Pancreas (tissue), 10 donors: ENCODE measurements at regions not wholly inside any gene's neighbourhood (a gene's known extent, or its start where the extent isn't known, plus 50 kb on each side); places are given as distances from the start of the nearest gene placed in this dataset.

ENCODE experiments used
- ATAC-seq, 4 donors: fragments of 200-7000 bp; cut with Tn5 transposase; one replicate each; pipeline versions ENCODE4 v1.8.0 to v1.9.1; 2020; ENCODE audit warnings: mild to moderate bottlenecking in 4 of 4, moderate library complexity in 4 of 4
- DNase-seq, 6 donors: peaks; one replicate each; pipeline ENCODE4 v3.0.0-alpha.2; 2020
- FAIRE-seq: peaks from 2 replicates; lab custom pipeline; 2012; peaks lifted over from hg19 to GRCh38; lab: Jason Lieb, UNC
- H3K27ac ChIP-seq, 4 donors: fragments of 200-600 bp; sonication (generic); 1 replicate in 3 of 4; 2 replicates in 1 of 4; pipeline versions ENCODE4 v1.5.0 to v1.8.0; 2020
- H3K27me3 ChIP-seq, 4 donors: fragments of 200-600 bp; one replicate each; pipeline ENCODE4 v1.8.0; 2021
- H3K36me3 ChIP-seq, 3 donors: fragments of 200-600 bp; sonication (generic) in 1 of 3; one replicate each; pipeline versions ENCODE4 v1.5.0 to v1.8.0; 2020 to 2021
- H3K4me1 ChIP-seq, 3 donors: fragments of 200-600 bp; one replicate each; pipeline ENCODE4 v1.8.0; 2021
- H3K4me3 ChIP-seq, 4 donors: fragments of 200-600 bp; sonication (generic) in 2 of 4; one replicate each; pipeline versions ENCODE4 v1.5.0 to v1.8.0; 2020 to 2021
- H3K9me3 ChIP-seq, 4 donors: fragments of 200-600 bp; one replicate each; pipeline ENCODE4 v1.8.0; 2021
- WGBS, 2 donors: extraction: QIAGEN DNeasy Blood & Tissue Kit; methylation state at CpG; one replicate each; pipeline ENCODE4 v1.1.7; 2013; 5-methylcytosine and 5-hydroxymethylcytosine counted together
- intact Hi-C, 3 donors: fragments of 100-400 bp; cut with DNase I; formaldehyde crosslinking; loops; one replicate each; pipeline versions ENCODE4 v1.11.1 to v1.14.2; 2022
- TF ChIP-seq, protein P1 (sequence below), 4 donors: fragments of 200-600 bp; sonication (generic) in 3 of 4; IDR thresholded peaks; one replicate each; pipeline versions ENCODE4 v1.5.0 to v1.8.0; 2021; ENCODE audit warnings: antibody characterized with exemption in 4 of 4
- donor health status: healthy with polysubstance abuse.
- donor health status: DM: no; HTN: no; CAD: no; lungs with moderate emphysema.
- donor health status: DM: no; HTN: no; CAD: no.
- donor health status: control.
- donor health status: control.
- donor health status: Bipolar disorder and iron deficiency.
- donor health status: DM: yes; HTN: yes; CAD: no.
- donor health status: DM: no; HTN: no; CAD: no.
- donor health status: DM: no; HTN: no; CAD: no.
- donor health status: DM: yes; HTN: yes; CAD: no.

DNA sequence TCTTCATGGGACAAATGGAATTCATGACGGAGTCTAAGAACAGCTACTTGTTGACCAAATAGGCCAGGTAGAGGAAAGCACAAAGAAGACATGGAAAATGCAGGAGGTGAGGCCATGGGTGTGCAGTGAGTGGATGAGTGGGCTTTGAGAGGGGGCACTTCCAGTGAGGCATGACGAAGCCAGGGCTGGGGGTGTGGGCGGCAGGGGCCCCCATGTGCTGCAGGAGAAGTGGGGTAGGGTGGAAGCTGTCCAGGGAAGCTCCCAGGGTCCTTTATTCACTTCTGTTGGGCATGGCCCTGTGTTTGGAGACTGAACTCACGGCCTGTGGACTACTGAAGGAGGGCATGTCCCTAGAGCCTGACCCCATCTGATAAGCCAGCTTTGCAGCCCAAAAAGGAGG, 127.6 kb upstream of the SLC25A48 start:
- 92 to 93% methylated on average over 4 of the region's 4 CpGs for WGBS, 2 donors
- no peaks in the 10 kb centered on the region for H3K36me3 ChIP-seq
- no peak for DNase-seq
- TF ChIP-seq, protein P1, sequence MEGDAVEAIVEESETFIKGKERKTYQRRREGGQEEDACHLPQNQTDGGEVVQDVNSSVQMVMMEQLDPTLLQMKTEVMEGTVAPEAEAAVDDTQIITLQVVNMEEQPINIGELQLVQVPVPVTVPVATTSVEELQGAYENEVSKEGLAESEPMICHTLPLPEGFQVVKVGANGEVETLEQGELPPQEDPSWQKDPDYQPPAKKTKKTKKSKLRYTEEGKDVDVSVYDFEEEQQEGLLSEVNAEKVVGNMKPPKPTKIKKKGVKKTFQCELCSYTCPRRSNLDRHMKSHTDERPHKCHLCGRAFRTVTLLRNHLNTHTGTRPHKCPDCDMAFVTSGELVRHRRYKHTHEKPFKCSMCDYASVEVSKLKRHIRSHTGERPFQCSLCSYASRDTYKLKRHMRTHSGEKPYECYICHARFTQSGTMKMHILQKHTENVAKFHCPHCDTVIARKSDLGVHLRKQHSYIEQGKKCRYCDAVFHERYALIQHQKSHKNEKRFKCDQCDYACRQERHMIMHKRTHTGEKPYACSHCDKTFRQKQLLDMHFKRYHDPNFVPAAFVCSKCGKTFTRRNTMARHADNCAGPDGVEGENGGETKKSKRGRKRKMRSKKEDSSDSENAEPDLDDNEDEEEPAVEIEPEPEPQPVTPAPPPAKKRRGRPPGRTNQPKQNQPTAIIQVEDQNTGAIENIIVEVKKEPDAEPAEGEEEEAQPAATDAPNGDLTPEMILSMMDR (IDR thresholded peaks at IDR 0.05) = no peak
- intact Hi-C loops = no loop called here
- ATAC-seq = no peak
- peaks cover 0 to 5% (median 4%) of the 10 kb centered on the region in 3 donors for H3K4me1 ChIP-seq
- no peak overlapping the region for H3K27ac ChIP-seq
- H3K4me3 ChIP-seq = no peak overlapping the region
- H3K9me3 ChIP-seq = no peaks in the 10 kb centered on the region
- no peak for FAIRE-seq
- H3K27me3 ChIP-seq = no peaks in the 10 kb centered on the region

DNA sequence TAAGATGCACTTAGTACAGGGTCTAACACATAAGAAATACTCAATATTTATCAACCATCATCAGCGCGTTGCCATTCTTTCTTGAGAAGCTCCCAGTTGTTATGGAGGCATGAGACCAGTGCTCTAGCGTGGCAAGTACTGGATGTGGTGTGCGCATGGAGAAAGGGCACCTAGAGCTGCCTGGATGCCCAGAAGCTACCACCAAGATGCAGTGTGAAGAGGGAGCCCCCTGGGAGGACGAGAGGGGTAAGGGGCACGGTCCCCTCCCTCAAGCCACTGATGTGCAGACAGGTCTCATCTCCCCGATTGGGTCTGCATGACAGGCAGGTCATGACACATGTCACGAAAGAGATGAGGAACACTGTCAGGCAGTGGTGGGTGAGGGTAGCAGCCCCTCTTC, 127.7 kb upstream of the CXCL14 start:
- H3K4me3 ChIP-seq = no peak overlapping the region
- no peak for FAIRE-seq
- peaks cover 0 to 5% (median 4%) of the 10 kb centered on the region in 3 donors for H3K4me1 ChIP-seq
- H3K36me3 ChIP-seq = no peaks in the 10 kb centered on the region
- H3K27ac ChIP-seq = no peak overlapping the region
- intact Hi-C loops = no loop called here
- TF ChIP-seq, protein P1 (IDR thresholded peaks at IDR 0.05) = no peak
- 93 to 94% methylated on average over 8 of the region's 8 CpGs for WGBS, 2 donors
- H3K9me3 ChIP-seq = no peaks in the 10 kb centered on the region
- no peaks in the 10 kb centered on the region for H3K27me3 ChIP-seq
- no peak for DNase-seq
- no peak for ATAC-seq

DNA sequence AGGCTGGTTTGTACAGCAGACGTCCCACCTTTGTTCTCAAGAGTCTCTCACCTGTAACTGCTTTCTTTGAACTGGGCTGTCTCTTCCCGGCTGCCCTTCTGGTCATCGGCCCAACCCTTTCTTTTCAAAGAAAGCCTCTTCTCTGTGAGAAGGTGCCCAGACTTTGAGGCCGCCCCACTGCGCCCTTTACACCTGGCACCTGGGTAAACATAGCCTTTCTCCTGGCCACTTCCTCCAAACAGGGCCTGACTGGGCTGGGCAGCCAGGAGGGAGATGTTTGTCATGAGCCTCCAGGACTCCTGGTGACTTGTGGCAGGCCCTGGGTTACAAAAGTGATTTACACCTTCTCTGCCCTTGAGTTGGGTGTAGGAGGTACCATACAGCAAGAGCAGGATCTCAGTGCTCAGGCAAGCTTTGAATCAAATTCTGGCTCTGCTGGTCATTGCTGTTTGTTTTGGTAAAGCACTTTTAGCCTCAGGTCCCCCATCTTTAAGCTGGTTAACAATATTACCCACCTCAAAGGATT, 127.2 kb upstream of the CXCL14 start:
- ATAC-seq = peak; percentile 86 to 94 (median 90)
- Histone ChIP-seq H3K4me1 (peaks cover 0 to 5% (median 4%) of the 10 kb centered on the region in 3 donors), H3K27me3 (no peaks in the 10 kb centered on the region), H3K9me3 (no peaks in the 10 kb centered on the region), H3K4me3 (no peak overlapping the region), H3K36me3 (no peaks in the 10 kb centered on the region), H3K27ac (peak overlapping the region in 3 of 4 donors; percentile 20 to 47 (median 31))
- intact Hi-C loops = no loop called here
- TF ChIP-seq, protein P1 (IDR thresholded peaks at IDR 0.05) = no peak
- DNase-seq = peak; percentile 63 to 74 (median 67)
- 27 to 34% methylated on average over 5 of the region's 5 CpGs for WGBS, 2 donors
- no peak for FAIRE-seq

DNA sequence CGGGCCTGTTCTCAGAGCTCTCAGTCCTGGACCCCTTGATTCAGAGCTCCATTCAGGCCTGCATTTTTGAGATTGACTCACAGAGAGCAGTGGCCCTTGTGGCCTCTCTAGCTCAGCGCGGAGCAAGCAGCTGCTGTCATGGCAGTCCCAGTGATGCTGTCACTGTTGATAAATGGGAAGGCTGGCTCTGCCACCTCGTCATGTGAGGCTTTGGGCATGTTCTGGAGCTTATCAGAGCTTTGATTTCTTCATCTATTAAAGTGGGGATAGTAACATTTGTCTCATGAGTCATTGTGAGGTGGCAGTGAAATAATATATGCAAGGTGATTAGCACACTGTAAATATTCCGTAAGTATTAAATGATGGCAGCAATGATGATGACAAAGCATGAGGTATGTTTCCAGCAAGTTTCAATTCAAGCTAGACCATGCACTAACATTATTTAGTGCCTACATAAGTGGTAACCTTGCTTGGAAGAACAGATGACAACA, 126.4 kb upstream of the CXCL14 start:
- Histone ChIP-seq H3K4me3 (no peak overlapping the region), H3K36me3 (no peaks in the 10 kb centered on the region)

DNA sequence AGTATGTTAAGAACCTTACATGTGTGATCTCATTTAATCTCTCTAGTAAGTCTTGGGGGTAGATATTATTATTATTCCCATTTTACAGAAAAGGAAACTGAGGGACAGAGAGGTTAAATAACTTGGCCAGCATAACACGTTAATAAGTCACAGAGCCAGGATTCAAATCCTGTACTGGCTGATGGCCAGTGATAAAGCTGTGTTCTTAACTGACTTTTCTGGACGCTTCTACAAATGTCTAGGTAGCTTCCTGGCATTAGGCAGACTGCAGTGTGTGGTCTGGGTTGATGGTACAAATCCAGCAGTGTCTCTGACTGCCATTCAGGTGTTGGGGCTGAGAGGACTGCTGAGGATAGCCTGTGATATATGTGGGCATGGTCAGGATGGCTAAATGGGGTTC, 125.8 kb upstream of the CXCL14 start:
- Histone ChIP-seq H3K9me3 (no peaks in the 10 kb centered on the region), H3K27me3 (no peaks in the 10 kb centered on the region), H3K4me3 (no peak overlapping the region), H3K27ac (no peak overlapping the region), H3K4me1 (peaks cover 0 to 5% (median 4%) of the 10 kb centered on the region in 3 donors), H3K36me3 (no peaks in the 10 kb centered on the region)
- no peak for ATAC-seq
- DNase-seq = no peak
- intact Hi-C loops = no loop called here
- no peak for FAIRE-seq
- TF ChIP-seq, protein P1 (IDR thresholded peaks at IDR 0.05) = no peak
- WGBS, 2 donors = 38% methylated on average over 2 of the region's 2 CpGs

More for the DNA sequence above, 126.4 kb upstream of the CXCL14 start:
- 49 to 53% methylated on average over 5 of the region's 5 CpGs for WGBS, 2 donors
- ATAC-seq (peak; percentile 67 to 75 (median 70)), FAIRE-seq (no peak), DNase-seq (peak in 3 of 6 donors; percentile 31 to 55 (median 49))
- TF ChIP-seq, protein P1 (IDR thresholded peaks at IDR 0.05) = no peak
- Histone ChIP-seq H3K27ac (peak overlapping the region in 1 of 4 donors; percentile 47), H3K9me3 (no peaks in the 10 kb centered on the region), H3K4me1 (peaks cover 0 to 5% (median 4%) of the 10 kb centered on the region in 3 donors), H3K27me3 (no peaks in the 10 kb centered on the region)
- intact Hi-C loops = no loop called here
